ENCODE measurements at regions not wholly inside any gene's neighbourhood (a gene's known extent, or its start where the extent isn't known, plus 50 kb on each side); places are given as distances from the start of the nearest gene placed in this dataset.

- TF ChIP-seq CHD2 (IDR thresholded peaks at IDR 0.05; ENCODE audit: borderline replicate concordance, low read depth, low read length) (no peak), CTCF (IDR thresholded peaks at IDR 0.05 in 2 of 3, conservative IDR thresholded peaks at IDR 0.05 in 1 of 3; ENCODE audit: control insufficient read depth in 2 of 3, extremely low read depth in 1 of 3, insufficient read depth in 1 of 3, low read depth in 3 of 3, low read length in 3 of 3) (no peak), RCOR1 (conservative IDR thresholded peaks at IDR 0.05; ENCODE audit: low read depth, low read length) (no peak), GABPA (IDR thresholded peaks at IDR 0.05; ENCODE audit: low read depth) (no peak), PAX8 (IDR thresholded peaks at IDR 0.05) (no peak), ATF2 (IDR thresholded peaks at IDR 0.05; ENCODE audit: low read length) (peak; percentile 78), TARDBP (IDR thresholded peaks at IDR 0.05; ENCODE audit: borderline replicate concordance) (no peak)
Observed at GRCh38 chr16:13441675-13442074, 478.3 kb upstream of the ERCC4 start.
